ENCODE measurements at regions not wholly inside any gene's neighbourhood (a gene's known extent, or its start where the extent isn't known, plus 50 kb on each side); places are given as distances from the start of the nearest gene placed in this dataset.
"Not testable (repeated sequence)": the region's sequence is repeated elsewhere in the genome, so short reads cannot be mapped to it uniquely, and the experiment has no call there.

DNA sequence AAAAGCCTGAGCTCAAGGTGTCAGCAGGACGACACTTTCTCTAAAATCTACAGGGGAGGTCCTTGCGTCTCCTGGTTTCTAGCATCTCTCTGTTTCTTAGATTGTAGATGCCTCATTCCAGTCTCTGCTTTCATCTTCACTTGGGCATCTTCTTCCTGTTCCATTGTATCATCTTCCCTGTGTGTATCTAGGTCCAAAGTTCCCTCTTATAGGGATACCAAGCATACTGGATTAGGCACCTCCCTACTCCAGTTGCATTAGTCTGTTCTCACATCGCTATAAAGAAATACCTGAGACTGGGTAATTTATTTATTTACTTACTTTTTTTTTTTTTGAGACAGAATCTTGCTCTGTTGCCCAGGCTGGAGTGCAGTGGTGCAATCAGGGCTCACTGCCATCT is 91.3 kb upstream of the ABCC4 start:
- Histone ChIP-seq H3K27ac (no peak overlapping the region), H3K4me3 (no peak overlapping the region), H3K4me1 (replicated peaks in 1 of 2) (no peaks in the 10 kb centered on the region)
- 0 to 100% (median 59%) methylated on average over 1 to 3 of the region's 3 CpGs; no CpG with 5 or more reads in 2 of the 10 experiments for WGBS, 10 experiments
- in situ Hi-C loops (cut with MboI; ENCODE audit: low pct_unique_long_range_greater_than_20kb in 2 of 9, low sequenced_read_pairs in 9 of 9, unreplicated experiment in 9 of 9) = loop anchor here in 5 of 9 experiments (25.0 kb wide), 2 partner anchors 205 to 405 kb away; no protein-coding TSS in a partner anchor
- ATAC-seq (replicated peaks in 6 of 8) = no peak

DNA sequence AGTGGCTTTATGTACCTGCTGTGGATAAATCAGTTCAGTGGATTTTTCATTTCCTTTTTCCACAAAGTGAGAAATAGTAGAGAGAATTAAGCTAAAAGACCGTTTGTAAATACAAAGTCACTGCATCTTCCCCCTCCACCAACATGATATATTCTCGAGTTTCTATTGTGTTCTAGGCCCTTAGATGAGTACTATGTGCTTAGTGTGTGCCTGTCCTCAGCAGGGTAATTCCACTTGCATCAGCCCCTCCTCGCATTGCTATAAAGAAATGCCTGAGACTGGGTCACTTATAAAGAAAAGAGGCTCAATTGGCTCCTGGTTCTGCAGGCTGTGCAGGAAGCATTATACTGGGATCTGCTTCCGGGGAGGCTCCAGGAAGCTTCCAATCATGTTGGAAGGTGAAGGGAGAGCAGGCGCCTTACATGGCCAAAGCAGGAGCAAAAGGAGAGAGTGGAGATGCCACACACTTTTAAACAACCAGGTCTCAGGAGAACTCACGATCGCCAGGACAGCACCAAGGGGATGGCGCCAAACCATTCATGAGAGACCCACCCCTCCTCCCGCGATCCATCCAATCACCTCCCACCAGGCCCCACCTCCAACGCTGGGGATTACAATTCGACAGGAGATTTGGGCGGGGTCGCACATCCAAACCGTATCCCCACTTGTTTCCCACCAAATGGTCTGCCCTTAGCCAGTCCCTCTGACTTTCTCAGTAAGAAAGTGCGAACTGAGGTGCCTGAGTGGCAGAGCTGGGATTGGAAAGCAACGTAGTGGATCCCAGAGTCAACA is 102.3 kb upstream of the ABCC4 start:
- in situ Hi-C loops (cut with MboI; ENCODE audit: low pct_unique_long_range_greater_than_20kb in 2 of 9, low sequenced_read_pairs in 9 of 9, unreplicated experiment in 9 of 9) = loop anchor here in 5 of 9 experiments (5.0 to 25.0 kb wide), 4 partner anchors 209 to 434 kb away; no protein-coding TSS in a partner anchor
- Histone ChIP-seq H3K27ac (no peak overlapping the region), H3K4me1 (replicated peaks in 1 of 2) (no peaks in the 10 kb centered on the region), H3K4me3 (peak overlapping the region in 2 of 5 donors; percentile 12 to 22)
- peak in 1 of 8 experiments; percentile 50 for ATAC-seq (replicated peaks in 6 of 8)
- WGBS, 10 experiments = 40 to 90% (median 65%) methylated on average over 1 to 8 of the region's 17 CpGs; no CpG with 5 or more reads in 2 of the 10 experiments

DNA sequence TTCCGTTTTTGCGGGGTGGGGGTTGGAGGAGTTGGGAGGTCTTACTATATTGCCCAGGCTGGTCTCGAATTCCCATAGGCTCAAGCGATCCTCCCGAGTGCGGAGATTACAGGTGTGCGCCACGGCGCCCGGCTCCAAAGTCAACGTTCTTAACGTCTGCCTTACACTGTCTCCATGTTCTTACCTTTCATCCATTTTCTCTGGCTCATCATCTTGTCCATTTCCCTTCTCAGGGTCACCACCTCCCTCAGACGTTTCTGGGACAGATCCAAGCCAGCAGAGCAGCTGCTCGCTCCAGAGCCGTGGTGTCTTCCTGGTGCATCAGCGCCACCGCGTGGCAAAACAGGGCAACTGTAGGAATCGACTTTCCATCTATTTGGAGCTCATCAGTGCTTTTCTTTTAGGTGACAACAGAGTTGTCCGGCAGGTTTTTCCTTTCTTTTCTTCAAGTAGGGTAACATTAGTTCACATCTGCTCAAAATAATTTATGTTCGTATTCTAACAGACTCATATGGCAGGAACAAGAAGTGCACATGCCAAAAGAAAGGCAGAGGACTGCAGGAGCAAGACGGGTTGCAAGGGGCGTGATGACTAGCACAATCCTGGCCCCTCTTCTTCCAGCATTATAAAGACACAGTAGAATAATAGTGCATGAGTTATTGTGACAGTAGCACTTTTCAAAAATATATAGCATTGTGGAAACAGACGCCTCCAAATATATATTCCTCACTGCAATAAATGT is 103.1 kb upstream of the ABCC4 start:
- peak; percentile 95 to 98 (median 97) for ATAC-seq (replicated peaks in 6 of 8)
- WGBS, 10 experiments = 0 to 50% (median 22%) methylated on average over 1 to 22 of the region's 24 CpGs
- Histone ChIP-seq H3K27ac (no peak overlapping the region), H3K4me1 (replicated peaks in 1 of 2) (no peaks in the 10 kb centered on the region), H3K4me3 (peak overlapping the region in 3 of 5 donors; percentile 11 to 22 (median 12))
- in situ Hi-C loops (cut with MboI; ENCODE audit: low pct_unique_long_range_greater_than_20kb in 2 of 9, low sequenced_read_pairs in 9 of 9, unreplicated experiment in 9 of 9) = loop anchor here in 5 of 9 experiments (5.0 to 25.0 kb wide), 4 partner anchors 210 to 433 kb away; no protein-coding TSS in a partner anchor

DNA sequence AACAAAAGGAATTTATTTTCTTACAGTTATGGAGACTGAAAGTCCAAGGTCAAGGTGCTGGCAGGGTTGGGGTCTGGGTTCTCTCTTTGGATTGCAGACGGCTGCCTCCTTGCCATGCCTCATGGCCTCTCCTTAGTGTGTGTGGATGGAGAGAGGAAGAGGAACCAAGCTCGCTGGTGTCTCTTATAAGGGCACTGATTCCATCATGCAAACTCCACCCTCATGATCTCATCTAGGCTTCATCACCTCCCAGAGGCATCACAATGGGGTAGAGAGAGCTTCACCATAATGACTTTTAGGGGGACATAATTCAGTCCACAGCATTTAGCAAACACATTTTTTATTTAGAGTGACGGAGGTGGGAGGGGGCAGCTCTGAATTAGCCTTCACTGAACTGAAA is 104.9 kb upstream of the ABCC4 start:
- in situ Hi-C loops (cut with MboI; ENCODE audit: low pct_unique_long_range_greater_than_20kb in 2 of 9, low sequenced_read_pairs in 9 of 9, unreplicated experiment in 9 of 9) = loop anchor here in 4 of 9 experiments (10.0 to 25.0 kb wide), 3 partner anchors 211 to 431 kb away; no protein-coding TSS in a partner anchor
- H3K4me3 ChIP-seq = no peak overlapping the region
- H3K27ac ChIP-seq = no peak overlapping the region
- 46 to 100% (median 98%) methylated on average over 1 to 2 of the region's 3 CpGs; no CpG with 5 or more reads in 6 of the 10 experiments for WGBS, 10 experiments
- no peaks in the 10 kb centered on the region for H3K4me1 ChIP-seq (replicated peaks in 1 of 2)
- peak in 1 of 8 experiments; percentile 49 for ATAC-seq (replicated peaks in 6 of 8)

DNA sequence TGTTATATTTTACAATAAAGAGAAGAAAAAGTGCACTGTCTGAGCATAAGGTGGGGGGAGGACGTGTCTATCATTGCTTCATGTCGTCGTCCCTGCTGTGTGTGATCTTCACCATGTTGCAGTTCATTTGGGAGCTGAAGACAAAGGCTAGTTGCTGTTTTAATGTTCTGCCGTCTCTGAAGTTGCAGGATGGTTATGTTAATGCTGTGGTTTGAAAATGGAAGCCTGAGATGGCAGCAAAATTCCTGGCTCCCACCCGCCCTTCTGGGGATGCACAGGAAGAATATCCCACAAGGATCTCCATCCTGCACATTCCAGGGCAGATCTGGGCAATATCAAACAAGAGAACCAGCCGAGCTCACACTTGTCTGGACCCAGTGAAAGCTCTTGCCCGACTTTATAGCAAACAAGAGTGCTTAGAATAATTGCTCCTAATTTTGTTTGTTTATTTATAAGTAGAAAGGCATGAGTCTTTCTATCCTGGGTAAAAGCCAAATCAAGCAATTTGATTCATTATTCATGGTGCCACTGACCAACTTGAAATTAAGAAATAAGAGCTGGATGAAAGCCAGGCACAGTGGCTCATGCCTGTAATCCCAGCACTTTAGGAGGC is 110.3 kb upstream of the ABCC4 start:
- H3K4me3 ChIP-seq = no peak overlapping the region
- H3K4me1 ChIP-seq (replicated peaks in 1 of 2) = no peaks in the 10 kb centered on the region
- ATAC-seq (replicated peaks in 6 of 8) = peak in 3 of 8 experiments; percentile 66 to 94 (median 74)
- in situ Hi-C loops (cut with MboI; ENCODE audit: low pct_unique_long_range_greater_than_20kb in 2 of 9, low sequenced_read_pairs in 9 of 9, unreplicated experiment in 9 of 9) = loop anchor here in 2 of 9 experiments (25.0 kb wide), 2 partner anchors 224 to 426 kb away; no protein-coding TSS in a partner anchor
- 0 to 77% (median 40%) methylated on average over 1 to 7 of the region's 7 CpGs; no CpG with 5 or more reads in 1 of the 10 experiments for WGBS, 10 experiments
- no peak overlapping the region for H3K27ac ChIP-seq

DNA sequence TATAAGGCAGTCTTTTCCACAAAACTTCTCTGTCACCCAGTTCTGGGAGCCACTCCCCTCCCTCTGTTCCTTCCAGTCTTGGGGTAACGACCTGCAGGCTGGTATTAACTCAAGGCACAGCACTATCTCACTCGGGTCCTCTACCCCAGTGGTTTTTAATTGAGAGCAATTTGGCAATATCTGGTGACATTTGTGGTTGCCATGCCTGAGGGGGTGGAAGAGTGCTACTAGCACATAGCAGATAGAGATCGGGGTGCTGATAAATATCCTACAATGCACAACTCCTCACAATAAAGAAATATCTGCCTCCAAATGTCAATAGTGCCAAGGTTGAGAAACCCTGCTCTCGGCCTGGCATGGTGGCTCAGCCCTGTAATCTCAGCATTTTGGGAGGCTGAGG is 117.7 kb upstream of the ABCC4 start:
- ATAC-seq (replicated peaks in 6 of 8) = no peak
- WGBS, 10 experiments = 10 to 100% (median 63%) methylated on average over 1 to 4 of the region's 4 CpGs; no CpG with 5 or more reads in 4 of the 10 experiments
- Histone ChIP-seq H3K4me1 (replicated peaks in 1 of 2) (no peaks in the 10 kb centered on the region), H3K4me3 (no peak overlapping the region), H3K27ac (no peak overlapping the region)
- in situ Hi-C loops (cut with MboI; ENCODE audit: low pct_unique_long_range_greater_than_20kb in 2 of 9, low sequenced_read_pairs in 9 of 9, unreplicated experiment in 9 of 9) = loop anchor here in 2 of 9 experiments (25.0 kb wide), 2 partner anchors 232 to 418 kb away; no protein-coding TSS in a partner anchor

DNA sequence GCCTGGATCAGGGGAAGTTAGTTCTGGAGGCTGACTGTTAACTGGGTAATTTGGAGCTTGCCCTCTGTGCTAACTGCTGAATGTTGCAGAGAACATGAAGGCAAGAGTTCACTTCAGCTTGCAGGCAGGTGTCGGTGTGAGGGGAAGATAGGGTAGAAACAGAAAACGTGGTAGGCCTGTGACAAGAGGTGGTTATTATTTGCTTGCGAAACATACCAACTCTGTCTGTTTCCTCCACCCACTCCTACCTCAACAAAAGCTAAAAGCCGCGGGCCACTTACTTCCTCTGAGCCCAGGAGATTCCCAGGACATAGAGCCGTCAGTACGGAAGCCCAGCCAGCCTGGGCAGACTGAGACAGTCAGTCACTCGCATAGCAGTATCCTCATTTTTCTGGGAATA is 119.2 kb upstream of the ABCC4 start:
- WGBS, 10 experiments = 35 to 100% (median 73%) methylated on average over 1 to 8 of the region's 8 CpGs; no CpG with 5 or more reads in 1 of the 10 experiments
- no peaks in the 10 kb centered on the region for H3K4me1 ChIP-seq (replicated peaks in 1 of 2)
- H3K27ac ChIP-seq = no peak overlapping the region
- in situ Hi-C loops (cut with MboI; ENCODE audit: low pct_unique_long_range_greater_than_20kb in 2 of 9, low sequenced_read_pairs in 9 of 9, unreplicated experiment in 9 of 9) = loop anchor here in 2 of 9 experiments (25.0 kb wide), 2 partner anchors 233 to 417 kb away; no protein-coding TSS in a partner anchor
- ATAC-seq (replicated peaks in 6 of 8) = no peak
- H3K4me3 ChIP-seq = no peak overlapping the region

DNA sequence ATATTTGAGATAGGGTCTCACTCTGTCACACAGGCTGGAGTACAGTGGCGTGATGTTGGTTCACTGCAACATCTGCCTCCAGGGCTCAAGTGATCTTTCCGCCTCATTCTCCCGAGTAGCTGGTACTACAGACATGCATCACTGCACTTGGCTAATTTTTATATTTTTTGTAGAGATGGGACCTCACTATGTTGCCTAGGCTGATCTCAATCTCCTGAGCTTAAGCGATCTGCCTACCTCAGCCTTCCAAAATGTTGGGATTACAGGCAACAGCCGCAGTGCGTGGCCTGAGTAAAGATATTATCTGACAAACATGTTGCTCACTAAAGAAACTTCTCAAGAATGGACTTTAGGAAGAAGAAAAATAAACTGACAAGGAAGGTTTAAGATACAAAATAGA is 125.4 kb upstream of the ABCC4 start:
- Histone ChIP-seq H3K4me1 (replicated peaks in 1 of 2) (no peaks in the 10 kb centered on the region), H3K27ac (no peak overlapping the region), H3K4me3 (no peak overlapping the region)
- 67 to 100% (median 87%) methylated on average over 2 to 6 of the region's 6 CpGs; no CpG with 5 or more reads in 1 of the 10 experiments for WGBS, 10 experiments
- ATAC-seq (replicated peaks in 6 of 8) = no peak
- in situ Hi-C loops (cut with MboI; ENCODE audit: low pct_unique_long_range_greater_than_20kb in 2 of 9, low sequenced_read_pairs in 9 of 9, unreplicated experiment in 9 of 9) = loop anchor here in 1 of 9 experiments (25.0 kb wide), 1 partner anchor 111 kb away; no protein-coding TSS in a partner anchor

DNA sequence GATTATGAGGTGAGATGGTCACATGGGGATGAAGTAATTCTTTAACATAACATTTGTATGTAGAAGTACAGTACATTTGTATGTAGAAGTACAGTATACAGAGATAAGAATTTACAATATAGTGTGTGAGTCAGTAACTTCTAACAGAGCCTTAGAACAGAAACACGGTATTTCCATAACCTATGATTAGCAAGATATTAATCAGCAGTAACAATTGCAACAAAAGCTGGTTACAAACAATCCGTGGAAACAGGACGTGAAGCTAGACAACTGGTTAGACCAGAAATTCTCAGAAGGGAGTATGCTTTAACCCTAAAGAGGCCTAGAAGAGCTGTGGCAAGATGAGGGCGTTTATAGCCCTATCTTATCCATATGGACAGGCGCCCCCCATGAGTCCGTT is 122.0 kb upstream of the CLDN10 start:
- not testable (repeated sequence) for H3K27ac ChIP-seq; H3K4me3 ChIP-seq; ATAC-seq (replicated peaks in 6 of 8); H3K4me1 ChIP-seq (replicated peaks in 1 of 2)
- in situ Hi-C loops (cut with MboI; ENCODE audit: low pct_unique_long_range_greater_than_20kb in 2 of 9, low sequenced_read_pairs in 9 of 9, unreplicated experiment in 9 of 9) = loop anchor here in 1 of 9 experiments (25.0 kb wide), 1 partner anchor 107 kb away; no protein-coding TSS in a partner anchor
- WGBS, 10 experiments = 75 to 100% (median 100%) methylated on average over 1 to 2 of the region's 6 CpGs; no CpG with 5 or more reads in 7 of the 10 experiments

DNA sequence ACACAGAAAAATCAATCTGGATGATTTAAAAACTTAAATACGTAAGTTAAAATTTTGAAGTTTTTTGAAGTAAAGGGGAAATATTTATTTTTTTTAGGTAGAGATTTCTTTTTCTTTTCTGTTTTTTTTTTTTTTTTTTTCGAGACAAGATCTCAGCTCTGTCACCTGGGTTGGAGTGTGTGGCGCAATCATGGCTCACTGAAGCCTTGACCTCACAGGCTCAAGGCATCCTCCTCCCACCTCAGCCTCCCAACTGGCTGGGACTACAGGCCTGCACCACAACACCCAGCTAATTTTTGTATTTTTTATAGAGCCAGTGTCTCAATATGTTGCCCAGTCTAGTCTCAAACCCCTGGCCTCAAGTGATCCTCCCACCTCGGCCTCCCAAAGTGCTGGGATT is 120.4 kb upstream of the CLDN10 start:
- no peaks in the 10 kb centered on the region for H3K4me1 ChIP-seq (replicated peaks in 1 of 2)
- 31 to 100% (median 90%) methylated on average over 1 to 4 of the region's 4 CpGs; no CpG with 5 or more reads in 1 of the 10 experiments for WGBS, 10 experiments
- H3K27ac ChIP-seq = no peak overlapping the region
- no peak overlapping the region for H3K4me3 ChIP-seq
- in situ Hi-C loops (cut with MboI; ENCODE audit: low pct_unique_long_range_greater_than_20kb in 2 of 9, low sequenced_read_pairs in 9 of 9, unreplicated experiment in 9 of 9) = loop anchor here in 1 of 9 experiments (25.0 kb wide), 1 partner anchor 105 kb away; no protein-coding TSS in a partner anchor
- no peak for ATAC-seq (replicated peaks in 6 of 8)

DNA sequence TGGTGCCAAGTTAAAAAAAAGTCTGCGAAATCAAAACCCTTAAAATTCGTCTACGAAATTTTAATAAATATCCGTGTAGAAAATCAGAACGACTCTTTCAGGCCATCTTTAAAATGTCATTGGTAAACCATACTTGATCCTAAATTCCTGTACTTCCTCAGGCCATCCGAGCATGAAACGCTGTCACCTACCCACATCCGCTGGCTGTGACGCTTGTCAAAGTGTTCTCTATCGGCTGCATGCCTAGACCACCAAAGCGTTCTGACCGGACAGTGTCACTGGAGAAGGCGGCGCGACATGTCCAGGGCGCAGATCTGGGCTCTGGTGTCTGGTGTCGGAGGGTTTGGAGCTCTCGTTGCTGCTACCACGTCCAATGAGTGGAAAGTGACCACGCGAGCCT is 119.0 kb upstream of the CLDN10 start:
- 36 to 95% (median 80%) methylated on average over 3 to 13 of the region's 21 CpGs for WGBS, 10 experiments
- Histone ChIP-seq H3K4me1 (replicated peaks in 1 of 2) (no peaks in the 10 kb centered on the region), H3K27ac (no peak overlapping the region), H3K4me3 (no peak overlapping the region)
- ATAC-seq (replicated peaks in 6 of 8) = no peak
- in situ Hi-C loops (cut with MboI; ENCODE audit: low pct_unique_long_range_greater_than_20kb in 2 of 9, low sequenced_read_pairs in 9 of 9, unreplicated experiment in 9 of 9) = loop anchor here in 1 of 9 experiments (25.0 kb wide), 1 partner anchor 104 kb away; no protein-coding TSS in a partner anchor

DNA sequence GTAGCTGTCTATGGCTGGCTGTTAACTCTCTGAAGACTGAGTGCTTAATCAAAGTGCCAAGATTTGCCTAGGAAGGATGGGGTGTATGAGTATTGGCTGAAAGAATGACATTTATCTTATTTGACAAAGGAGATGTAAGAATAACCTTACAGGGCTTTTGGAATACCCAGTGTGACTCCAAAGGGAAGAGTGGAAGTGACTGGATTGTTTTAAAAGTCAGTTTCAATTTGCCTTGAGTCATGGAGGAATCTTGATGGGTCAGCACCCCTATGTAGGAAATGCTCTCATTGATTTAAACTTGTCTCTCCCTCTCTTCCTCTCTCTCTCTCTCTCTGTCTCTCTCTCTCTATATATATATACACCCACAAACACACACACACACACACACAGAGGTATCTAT is 118.4 kb upstream of the CLDN10 start:
- in situ Hi-C loops (cut with MboI; ENCODE audit: low pct_unique_long_range_greater_than_20kb in 2 of 9, low sequenced_read_pairs in 9 of 9, unreplicated experiment in 9 of 9) = loop anchor here in 1 of 9 experiments (25.0 kb wide), 1 partner anchor 103 kb away; no protein-coding TSS in a partner anchor

More for the DNA sequence above, 118.4 kb upstream of the CLDN10 start:
- Histone ChIP-seq H3K4me1 (replicated peaks in 1 of 2) (no peaks in the 10 kb centered on the region), H3K27ac (no peak overlapping the region), H3K4me3 (no peak overlapping the region)
- no peak for ATAC-seq (replicated peaks in 6 of 8)
